ENCODE measurements at regions not wholly inside any gene's neighbourhood (a gene's known extent, or its start where the extent isn't known, plus 50 kb on each side); places are given as distances from the start of the nearest gene placed in this dataset.

GRCh38 chr14:25477316-25478098 is 427.6 kb upstream of the STXBP6 start:
- TF ChIP-seq CTCF (IDR thresholded peaks at IDR 0.05) (no peak), POLR2A (IDR thresholded peaks at IDR 0.05) (no peak)

All from thyroid gland (tissue), 4 donors.